Activated CD4-positive, alpha-beta T cell treated with anti-CD3 and anti-CD28 coated beads, Interleukin-10, Interleukin-2, amounts not matched to agents 100 ng/mL and 50 ng/mL, durations not matched to agents 16 hours and 8 hours (primary cell): ENCODE measurements at regions not wholly inside any gene's neighbourhood (a gene's known extent, or its start where the extent isn't known, plus 50 kb on each side); places are given as distances from the start of the nearest gene placed in this dataset.
"Not testable (repeated sequence)": the region's sequence is repeated elsewhere in the genome, so short reads cannot be mapped to it uniquely, and the experiment has no call there.

ENCODE experiments used
- DNase-seq: peaks from one replicate; pipeline ENCODE4 v3.0.0-alpha.2; 2020

DNA sequence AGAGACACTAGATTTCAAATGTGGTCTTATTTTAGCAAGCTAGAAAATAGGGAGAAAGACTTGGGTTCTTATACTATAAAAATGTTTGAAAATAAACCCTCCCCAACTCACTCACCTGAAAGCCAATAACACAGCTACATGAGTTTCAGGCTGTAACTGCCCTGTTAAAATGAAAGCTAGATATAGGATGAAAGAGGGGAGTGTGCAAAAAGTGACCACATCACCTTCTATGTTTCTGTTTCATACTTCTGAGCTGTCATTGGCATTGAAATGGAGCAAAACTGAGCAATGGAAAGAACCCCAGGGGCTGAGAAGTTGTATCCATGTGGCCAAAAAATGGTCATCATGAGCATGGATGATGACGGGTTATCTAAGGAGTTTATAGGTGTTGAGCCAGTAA lies 148.1 kb upstream of the TENT5A start:
- no peak for DNase-seq

DNA sequence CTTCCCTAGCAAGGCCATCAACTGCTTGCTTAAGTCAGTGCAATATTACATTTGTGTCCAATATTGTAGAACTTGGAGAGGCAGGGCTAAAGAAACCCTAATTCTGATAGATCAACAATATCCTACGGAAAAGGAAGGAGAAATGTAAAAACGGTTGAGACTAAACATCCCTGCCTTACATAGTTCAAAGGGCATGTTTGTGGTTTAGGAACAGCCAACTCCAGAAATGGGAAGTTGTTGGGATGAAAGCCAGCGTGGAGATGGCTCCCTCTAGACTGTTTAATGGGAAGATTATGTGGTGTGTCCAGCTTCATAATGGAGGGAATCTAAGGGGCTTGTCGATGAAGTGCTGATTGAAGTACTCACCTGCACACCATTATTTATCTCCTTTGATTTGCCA lies 145.3 kb upstream of the TENT5A start:
- no peak for DNase-seq

DNA sequence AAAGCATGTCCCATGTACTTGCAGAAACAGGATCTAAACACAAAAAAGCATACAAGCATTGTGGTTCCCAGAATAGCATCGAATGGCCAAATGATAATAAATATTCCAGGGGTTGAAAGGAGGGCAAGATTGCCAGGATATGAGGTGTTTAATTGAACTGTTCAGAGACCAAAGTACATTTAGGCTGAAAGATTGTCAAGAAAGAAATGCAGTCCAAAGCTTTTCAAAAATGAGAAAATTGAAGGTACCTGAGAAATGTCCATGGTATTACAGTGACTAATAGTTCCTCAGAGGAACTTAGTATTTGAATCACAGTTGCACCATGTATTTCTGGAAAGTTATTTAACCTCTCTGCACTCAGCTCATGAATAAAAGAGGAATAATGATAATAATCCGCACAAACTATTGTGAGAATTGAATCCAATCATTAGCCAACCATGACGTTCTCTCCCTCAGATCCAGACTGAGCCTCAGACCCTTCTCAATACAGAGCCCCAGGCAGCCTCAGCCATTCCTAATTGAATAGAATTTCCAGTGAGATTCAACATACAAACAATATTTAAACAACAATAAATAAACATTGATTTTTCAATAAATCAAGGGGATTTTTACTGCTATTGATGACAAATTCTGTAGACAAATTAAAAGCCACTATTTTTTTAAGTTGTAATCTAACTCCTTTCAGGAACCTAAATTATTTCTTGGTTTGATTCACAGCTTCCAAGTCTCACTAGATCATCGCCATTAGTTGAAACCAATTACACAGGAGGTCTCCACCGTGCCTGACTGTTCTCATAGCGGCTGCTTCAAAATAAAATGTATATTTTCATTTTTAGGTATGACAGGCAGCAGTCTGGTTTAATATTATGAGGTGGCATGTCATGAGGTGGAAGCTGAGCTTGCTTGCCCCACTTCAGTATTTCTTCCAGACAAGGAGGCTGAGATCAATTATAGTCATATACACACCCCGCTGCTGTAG lies 144.3 kb upstream of the TENT5A start:
- no peak for DNase-seq

DNA sequence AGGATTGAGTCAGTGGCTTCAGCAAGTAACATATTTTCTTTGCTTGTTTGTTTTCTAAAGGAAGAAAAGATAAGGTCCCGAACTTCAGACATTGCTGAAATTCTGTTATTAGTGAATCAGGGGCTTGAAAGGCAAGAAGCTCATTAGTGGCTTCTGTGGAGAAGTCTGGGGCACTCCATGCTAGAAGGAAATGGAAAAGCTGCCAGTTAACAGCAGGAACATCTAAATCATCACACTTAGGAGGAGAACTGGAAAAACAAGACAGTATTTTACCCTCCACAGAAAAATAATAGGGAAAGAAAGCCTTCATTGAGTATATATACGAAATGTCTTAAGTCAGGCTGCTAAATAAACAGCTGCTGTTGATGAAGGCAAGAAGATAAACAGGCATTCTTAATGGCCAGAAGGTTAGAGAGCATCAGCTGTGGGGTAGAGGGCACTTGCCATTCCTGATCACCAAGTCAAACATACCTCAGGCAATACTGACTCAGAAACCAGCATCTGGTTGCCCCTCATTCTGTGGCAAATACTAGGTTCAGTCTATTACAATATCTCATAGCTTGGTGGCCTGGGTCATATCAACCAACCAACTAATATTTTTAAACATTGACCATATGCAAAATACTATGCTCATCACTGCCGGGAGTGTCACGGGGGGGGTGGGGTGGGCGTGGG lies 143.2 kb upstream of the TENT5A start:
- no peak for DNase-seq

DNA sequence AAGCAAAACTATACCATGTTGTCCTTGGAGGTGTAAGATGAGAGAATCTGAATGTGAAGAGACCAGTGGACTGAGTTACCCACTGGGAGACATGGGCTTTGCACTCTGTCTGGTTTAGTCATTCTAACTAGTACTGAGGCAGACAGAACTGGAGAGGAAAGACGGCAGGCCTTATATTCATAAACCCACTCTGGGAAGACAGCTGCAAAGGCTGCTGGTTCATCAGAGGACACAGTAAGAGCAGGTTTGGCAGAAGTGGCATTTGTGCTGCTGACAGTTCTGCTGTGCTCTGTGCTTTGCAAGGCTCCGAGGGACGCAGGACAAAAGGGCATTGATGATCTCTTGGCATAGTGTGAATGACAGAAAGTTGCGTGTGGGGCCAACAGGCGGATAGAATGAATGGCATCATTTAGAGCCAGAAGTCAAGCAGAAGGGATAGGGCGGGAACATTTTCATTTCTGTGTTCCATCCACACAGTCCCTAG lies 142.3 kb upstream of the TENT5A start:
- DNase-seq = no peak

DNA sequence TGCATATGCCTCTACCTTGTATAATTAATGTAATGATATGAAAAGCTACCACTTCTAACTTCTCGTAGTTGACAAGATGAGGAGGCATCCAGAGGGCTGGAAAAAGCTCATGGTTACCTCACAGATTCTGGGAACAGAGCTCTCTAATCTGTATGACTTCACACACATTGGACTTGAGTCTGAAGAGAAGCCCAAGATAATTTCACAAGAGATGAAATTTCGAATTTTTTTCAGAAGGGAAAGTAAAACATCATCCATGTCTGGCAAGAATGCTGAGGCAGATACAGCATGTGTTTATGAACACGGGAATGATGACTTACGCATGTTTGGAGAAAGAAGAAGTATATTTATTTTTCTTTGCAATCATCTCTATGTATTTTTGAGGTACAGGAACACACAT lies 141.8 kb upstream of the TENT5A start:
- no peak for DNase-seq

DNA sequence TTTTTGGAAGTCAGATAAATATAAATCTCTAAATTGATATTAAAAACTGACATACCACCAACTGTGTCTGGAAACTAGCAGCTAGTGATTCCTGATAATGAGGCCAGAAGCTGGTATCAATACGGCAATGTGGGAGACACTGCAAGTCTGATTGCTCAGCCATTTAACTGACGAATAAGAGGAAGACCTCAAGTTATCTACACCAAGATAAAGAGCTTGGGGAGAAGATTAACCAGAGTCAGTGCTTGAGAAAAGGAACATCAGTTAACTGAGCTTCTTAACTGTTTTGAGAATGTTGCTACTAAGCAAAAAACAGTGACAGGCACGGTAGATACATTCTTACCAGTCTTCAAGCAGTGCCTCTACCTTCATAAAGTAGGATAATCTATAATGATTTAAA lies 140.4 kb upstream of the TENT5A start:
- no peak for DNase-seq

DNA sequence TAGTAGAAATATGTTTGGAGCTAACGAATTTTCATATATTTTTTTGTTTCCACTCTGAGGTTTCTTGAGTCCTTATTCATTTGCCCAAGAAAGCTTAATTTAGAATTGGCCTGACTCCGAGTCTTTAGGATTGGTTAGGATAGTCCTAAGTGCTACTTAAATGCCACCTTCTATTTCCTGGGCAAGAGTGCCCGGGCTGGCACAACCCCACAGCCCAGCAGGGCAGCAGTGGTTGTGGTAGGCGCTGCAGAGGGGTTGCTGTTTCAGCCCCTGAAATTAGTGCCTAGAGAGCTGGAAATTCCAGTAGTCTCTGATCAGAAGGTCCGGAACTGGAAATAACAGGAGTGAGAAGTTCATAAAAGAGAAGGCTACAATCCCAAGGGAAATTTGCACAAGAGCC lies 139.4 kb upstream of the TENT5A start:
- DNase-seq = no peak

DNA sequence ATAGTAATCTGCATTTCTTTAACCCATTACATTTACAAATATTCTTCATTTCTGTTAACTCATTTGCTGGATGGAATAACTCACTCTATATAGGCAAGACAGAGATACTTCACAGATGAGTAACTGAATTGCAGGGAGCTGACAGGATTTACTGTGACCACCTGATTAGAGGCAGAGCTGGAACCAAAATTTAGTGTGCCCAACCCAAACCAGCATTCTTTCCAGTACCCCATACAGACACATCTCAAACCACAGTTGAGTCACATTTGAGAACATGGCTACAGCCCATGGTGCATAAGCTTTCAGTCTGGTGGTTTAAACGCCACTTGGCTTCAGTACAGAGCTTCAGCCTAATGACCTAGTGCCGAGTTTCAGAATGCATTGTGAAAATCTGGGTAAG lies 138.4 kb upstream of the TENT5A start:
- no peak for DNase-seq

DNA sequence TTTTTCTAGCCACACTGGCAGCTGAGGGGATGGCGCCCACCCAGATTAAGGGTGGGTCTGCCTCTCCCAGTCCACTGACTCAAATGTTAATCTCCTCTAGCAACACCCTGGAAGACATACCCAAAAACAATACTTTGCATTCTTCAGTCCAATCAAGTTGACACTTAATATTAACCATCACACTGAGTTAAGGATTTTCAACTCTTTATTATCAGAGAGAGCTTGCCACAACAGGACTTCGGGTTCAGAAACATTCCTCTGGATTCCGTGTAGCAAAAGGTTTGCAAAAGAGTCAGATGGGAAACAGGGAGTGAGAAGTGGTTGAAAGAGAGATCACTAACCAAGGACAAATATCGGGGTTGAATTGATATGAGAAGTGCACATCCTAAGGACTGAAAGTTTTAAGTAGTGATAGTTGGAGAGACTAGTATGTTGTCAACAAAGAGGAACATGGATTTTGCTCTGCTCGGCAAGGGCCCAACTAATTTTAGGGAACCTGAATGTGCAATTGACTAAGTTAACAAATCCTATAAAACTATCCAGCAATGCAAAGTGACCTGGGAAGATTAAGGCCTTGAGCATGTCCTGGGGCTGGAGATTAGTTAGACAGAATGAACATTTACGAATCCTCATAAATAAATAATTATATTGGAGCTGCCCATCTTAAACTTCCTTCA lies 137.0 kb upstream of the TENT5A start:
- no peak for DNase-seq

DNA sequence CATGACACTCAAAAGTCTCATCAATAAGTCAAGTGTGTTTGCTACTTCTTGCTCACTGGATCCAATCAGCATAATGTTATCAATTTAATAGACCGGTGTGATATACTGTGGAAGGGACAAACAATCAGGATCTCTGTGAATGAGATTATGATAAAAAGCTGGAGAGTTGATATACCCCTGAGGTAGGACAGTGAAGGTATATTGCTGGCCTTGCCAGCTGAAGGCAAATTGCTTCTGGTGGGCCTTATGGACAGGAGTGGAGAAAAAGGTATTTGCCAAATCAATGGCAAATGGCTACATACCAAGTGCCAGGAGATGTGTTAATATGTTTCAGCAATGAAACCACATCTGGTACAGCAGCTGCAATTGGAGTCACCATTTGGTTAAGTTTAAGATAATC lies 134.4 kb upstream of the TENT5A start:
- DNase-seq = not testable (repeated sequence)

DNA sequence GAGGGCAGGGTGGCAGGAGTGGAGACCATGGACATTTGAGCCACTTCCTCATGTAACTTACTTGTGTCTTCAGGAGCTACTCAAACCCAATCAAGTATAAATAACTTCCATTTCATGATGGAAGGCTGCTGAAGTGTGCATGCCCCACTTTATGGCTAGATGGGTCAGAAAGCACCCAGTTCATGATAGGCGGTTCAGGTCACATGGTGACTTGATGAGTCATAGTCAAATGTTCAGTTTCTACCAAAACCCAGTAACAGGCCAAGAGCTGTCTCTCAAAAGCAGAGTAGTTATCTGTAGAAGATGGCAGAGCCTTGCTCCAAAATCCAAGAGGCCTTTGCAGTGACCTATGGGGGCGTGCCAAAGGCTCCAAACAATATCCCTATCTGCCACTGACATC lies 133.7 kb upstream of the TENT5A start:
- DNase-seq = no peak

DNA sequence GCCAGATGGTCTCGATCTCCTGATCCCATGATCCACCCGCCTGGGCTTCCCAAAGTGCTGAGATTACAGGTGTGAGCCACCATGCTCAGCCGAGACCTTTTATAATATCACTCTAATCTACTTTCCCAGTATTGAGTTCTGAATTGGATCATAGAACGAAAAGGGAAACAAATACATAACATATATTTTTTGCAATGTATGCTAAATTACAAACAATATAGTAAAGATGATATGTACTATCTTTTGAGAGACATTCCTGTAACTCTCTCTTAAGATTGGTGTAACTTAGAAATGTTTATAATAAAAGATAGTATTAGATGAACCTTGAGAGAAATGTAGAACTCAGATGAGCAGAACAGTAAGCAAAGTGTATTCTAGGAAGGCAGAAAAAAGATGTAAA lies 129.2 kb upstream of the TENT5A start:
- DNase-seq = no peak

DNA sequence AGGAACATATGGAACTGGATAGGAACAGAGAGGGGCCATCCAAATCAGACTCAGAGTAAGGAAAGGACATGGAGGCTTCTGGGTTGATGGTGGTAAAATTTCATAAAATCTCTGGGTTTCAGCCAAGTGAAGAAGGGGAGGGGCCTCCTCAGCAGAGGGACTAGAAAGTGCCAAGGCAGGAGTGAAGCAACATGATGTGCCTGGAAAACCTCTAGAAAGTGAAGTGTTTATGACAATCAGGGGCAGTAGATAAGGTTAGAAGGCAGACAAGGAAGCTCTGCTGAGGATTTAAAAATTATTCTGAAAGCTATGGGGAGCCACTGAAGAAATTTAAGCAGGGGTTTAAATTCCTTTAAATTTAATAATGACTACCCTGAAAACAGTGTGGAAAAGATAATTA lies 126.0 kb upstream of the TENT5A start:
- DNase-seq = no peak

DNA sequence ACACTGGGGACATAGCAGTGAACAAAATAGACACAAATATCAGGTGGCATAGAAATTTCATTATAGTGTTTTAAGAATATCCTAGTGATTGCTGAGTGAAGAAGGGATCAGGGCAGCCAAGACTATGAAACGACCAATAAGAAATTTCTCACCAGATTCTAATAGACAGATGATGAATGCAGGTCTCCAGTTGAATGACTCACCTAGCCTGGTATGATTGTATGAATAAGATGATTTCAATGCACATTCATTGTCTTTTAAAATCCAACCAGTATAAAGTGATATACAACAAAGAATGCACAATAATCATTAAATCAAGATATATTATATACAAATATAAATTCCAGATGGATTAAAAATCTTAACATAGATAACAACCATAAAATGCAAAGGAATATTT lies 124.5 kb upstream of the TENT5A start:
- no peak for DNase-seq

DNA sequence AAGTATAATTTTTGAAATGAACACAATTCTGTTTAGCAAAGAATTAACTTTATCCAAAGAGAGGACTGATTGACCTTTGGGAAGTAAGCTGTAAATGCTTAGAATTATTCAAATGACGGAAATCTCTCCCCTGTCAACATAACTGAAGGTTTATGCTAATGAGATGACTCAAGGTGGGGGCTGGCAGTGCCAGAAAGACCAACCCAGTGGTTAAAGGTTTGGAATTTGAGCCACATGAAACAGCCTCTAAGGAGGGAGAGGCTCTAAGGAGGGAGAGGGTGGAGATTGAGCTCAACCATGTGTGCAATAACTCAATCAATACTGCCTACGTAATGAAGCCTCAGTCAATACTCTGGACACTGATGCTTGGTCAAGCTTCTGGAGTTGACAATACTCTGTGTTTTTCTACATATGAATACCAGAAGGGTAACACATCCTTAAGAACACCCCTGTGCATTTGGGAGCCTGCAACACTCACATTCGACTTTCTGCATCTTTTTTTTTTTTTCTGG lies 123.4 kb upstream of the TENT5A start:
- no peak for DNase-seq

DNA sequence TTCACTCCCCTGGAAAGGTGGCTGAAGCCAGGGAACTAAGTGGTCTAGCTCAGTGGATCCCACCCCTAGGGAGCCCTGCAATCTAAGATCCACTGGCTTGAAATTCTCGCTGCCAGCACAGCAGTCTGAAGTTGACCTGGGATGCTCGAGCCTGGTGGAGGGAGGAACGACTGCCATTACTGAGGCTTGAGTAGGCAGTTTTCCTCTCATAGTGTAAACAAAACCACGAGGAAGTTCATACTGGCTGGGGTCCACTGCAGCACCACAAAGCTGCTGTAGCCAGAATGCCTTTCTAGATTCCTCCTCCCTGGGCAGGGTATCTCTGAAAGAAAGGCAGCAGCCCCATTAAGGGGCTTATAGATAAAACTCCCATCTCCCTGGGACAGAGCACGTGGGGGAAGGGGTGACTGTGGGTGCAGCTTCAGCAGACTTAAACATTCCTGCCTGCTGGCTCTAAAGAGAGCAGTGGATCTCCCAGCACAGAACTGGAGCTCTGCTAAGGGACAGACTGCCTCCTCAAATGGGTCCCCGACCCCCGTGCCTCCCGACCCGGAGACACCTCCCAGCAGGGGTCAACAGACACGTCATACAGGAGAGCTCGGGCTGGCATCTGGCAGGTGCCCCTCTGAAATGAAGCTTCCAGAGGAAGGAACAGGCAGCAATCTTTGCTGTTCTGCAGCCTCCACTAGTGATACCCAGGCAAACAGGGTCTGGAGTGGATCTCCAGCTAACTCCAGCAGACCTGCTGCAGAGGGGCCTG lies 117.4 kb upstream of the TENT5A start:
- DNase-seq = not testable (repeated sequence)

DNA sequence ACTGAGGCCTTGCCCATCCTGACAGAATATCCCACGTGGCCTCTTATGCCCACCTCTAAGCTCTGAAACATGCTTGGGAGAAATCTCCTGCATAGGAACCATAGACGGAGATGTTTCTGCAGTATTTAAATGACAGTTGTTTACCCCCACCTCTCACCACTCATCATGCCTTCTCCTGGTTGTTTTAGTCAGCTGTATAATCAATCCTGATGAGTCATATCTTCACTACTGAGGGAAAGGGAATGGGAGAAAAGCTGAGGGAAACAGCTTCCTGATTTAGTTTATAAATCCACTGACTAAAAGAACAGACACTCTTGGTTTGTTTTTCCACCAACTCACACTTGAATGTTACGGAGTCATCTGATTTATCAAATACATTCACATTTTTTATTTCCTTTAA lies 113.2 kb upstream of the TENT5A start:
- no peak for DNase-seq

DNA sequence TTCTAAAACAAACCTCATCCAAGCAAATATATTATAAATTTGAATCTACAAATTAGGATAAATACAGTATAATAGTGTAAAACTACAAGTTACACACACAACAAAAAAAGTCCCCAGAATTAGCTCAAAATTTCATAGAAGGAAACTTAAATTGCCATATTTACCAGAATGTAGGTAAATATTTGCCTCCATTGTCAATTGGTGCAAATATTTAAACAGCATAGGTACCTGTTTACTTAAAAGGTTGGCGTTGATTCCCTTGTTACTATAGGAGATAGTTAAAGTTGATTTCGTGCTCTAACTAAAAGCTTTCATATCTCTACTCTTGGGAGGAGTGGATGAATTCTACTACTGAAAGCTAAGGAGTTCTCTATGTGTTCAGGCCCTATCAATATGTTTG lies 111.6 kb upstream of the TENT5A start:
- DNase-seq = no peak

DNA sequence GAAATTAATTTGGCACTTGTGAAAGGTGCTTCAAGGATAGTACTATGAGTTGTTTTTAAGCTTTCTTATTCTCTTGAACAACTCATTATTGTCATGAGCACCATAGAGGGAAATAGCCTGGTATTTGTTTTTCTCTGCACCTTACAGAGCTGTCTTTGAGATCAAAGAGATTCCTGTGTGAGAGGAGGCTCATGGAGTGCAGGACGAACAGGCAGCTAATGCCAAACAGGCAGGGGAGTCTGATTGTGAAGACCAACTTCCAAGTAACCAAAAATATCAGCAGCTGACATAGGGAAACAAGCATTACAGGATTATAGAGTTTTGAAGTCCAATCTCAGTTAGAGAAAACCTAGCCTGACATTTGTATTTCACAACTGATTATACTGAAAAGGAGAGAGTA lies 110.6 kb upstream of the TENT5A start:
- no peak for DNase-seq

DNA sequence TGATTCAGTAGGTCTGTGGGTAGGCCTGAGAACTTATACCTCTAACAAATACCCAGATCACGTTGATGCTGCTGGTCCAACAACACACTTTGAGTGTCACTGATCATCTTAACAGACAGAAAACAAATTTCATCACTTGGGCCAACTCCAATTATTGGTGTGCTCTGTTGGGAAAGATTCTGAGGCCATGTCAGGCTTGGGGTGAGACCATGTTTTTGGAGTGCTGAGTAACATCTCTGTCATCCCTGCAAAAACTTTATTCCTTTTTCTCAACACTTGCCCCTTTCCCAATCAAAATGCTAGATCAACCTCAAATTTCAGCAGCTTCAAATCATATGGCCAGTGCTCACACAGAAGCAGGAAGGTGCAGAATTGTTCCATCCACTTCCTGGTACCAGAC lies 108.8 kb upstream of the TENT5A start:
- no peak for DNase-seq

DNA sequence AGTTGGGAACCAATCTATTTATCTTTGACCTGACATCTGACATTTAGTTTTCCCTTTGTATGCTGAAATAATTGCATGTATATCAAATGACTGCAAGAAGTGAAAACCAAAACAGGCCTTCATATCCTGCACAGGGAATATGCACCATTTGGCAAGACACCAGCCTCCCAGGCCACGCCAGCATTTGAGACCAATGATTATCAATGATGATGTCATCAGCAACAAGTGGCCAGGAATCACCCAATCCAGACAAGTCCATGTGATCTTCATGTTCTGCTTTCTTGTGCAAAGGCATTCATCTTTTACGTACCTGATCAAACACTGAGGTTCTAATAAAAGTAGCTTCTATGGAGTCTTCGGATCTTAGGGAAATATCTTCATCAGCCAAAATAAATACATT lies 107.4 kb upstream of the TENT5A start:
- DNase-seq = no peak

DNA sequence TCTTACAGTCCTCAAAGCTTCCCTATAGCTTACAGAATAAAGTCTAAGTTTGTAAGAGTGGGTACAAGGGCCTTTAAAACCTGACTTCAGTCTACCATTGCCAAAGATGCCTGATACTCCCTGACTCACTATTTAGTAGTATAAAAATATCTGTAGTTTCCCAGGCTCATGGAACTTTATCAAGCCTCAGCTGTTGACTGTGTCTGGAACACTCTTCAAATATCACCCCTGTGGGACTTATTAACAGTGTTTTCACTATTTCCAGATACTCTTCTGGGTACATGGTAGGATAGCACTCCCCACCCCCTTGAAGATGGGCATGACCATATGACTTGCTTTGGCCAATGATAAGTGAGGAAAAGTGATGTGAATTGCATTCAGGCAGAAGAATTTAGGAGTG lies 105.3 kb upstream of the TENT5A start:
- no peak for DNase-seq
